Epithelial cell of prostate (primary cell): ENCODE measurements at regions not wholly inside any gene's neighbourhood (a gene's known extent, or its start where the extent isn't known, plus 50 kb on each side); places are given as distances from the start of the nearest gene placed in this dataset.
"Not testable (repeated sequence)": the region's sequence is repeated elsewhere in the genome, so short reads cannot be mapped to it uniquely, and the experiment has no call there.

Source experiments
- DNase-seq: peaks from one replicate; pipeline ENCODE4 v3.0.0-alpha.2; 2011; ENCODE audit warnings: low read depth, low spot score
- H3K27ac ChIP-seq: fragments of 450-650 bp; 2 replicates; pipeline ENCODE4 v1.5.1; 2017; ENCODE audit warnings: mild to moderate bottlenecking

GRCh38 chr5:98540056-98540455 is 233.4 kb upstream of the RGMB start:
- no peak for DNase-seq
- no peak overlapping the region for H3K27ac ChIP-seq

GRCh38 chr5:98541641-98542040 is 231.8 kb upstream of the RGMB start:
- no peak for DNase-seq
- H3K27ac ChIP-seq = no peak overlapping the region

- no peak for DNase-seq
- no peak overlapping the region for H3K27ac ChIP-seq
Observed at GRCh38 chr5:98543490-98543889, 230.0 kb upstream of the RGMB start.

- not testable (repeated sequence) for DNase-seq, H3K27ac ChIP-seq
Observed at GRCh38 chr5:98546924-98547323, 226.5 kb upstream of the RGMB start.

- H3K27ac ChIP-seq = no peak overlapping the region
- no peak for DNase-seq
Observed at GRCh38 chr5:98556712-98557111, 216.8 kb upstream of the RGMB start.

- H3K27ac ChIP-seq = no peak overlapping the region
- no peak for DNase-seq
Observed at GRCh38 chr5:98557916-98558315, 215.5 kb upstream of the RGMB start.

- H3K27ac ChIP-seq = no peak overlapping the region
- no peak for DNase-seq
Observed at GRCh38 chr5:98563885-98564653, 209.4 kb upstream of the RGMB start.

- no peak for DNase-seq
- H3K27ac ChIP-seq = no peak overlapping the region
Observed at GRCh38 chr5:98564836-98565235, 208.6 kb upstream of the RGMB start.

GRCh38 chr5:98568336-98568735 is 205.1 kb upstream of the RGMB start:
- H3K27ac ChIP-seq = no peak overlapping the region
- DNase-seq = no peak

- no peak overlapping the region for H3K27ac ChIP-seq
- peak; percentile 24 for DNase-seq
Observed at GRCh38 chr5:98569288-98569687, 204.2 kb upstream of the RGMB start.

GRCh38 chr5:98570010-98570409 is 203.5 kb upstream of the RGMB start:
- no peak overlapping the region for H3K27ac ChIP-seq
- peak; percentile 3 for DNase-seq

- H3K27ac ChIP-seq = no peak overlapping the region
Observed at GRCh38 chr5:98570661-98571191, 202.7 kb upstream of the RGMB start.

GRCh38 chr5:98573834-98574320 is 199.6 kb upstream of the RGMB start:
- no peak overlapping the region for H3K27ac ChIP-seq

More at GRCh38 chr5:98570661-98571191, 202.7 kb upstream of the RGMB start:
- no peak for DNase-seq

GRCh38 chr5:98576275-98576674 is 197.2 kb upstream of the RGMB start:
- H3K27ac ChIP-seq = no peak overlapping the region
- no peak for DNase-seq

More at GRCh38 chr5:98573834-98574320, 199.6 kb upstream of the RGMB start:
- DNase-seq = no peak

GRCh38 chr5:98578438-98578837 is 195.0 kb upstream of the RGMB start:
- no peak for DNase-seq
- no peak overlapping the region for H3K27ac ChIP-seq

GRCh38 chr5:98581112-98581997 is 192.1 kb upstream of the RGMB start:
- no peak overlapping the region for H3K27ac ChIP-seq
- no peak for DNase-seq

- H3K27ac ChIP-seq = no peak overlapping the region
- DNase-seq = no peak
Observed at GRCh38 chr5:98583586-98583985, 189.9 kb upstream of the RGMB start.

- H3K27ac ChIP-seq = no peak overlapping the region
- DNase-seq = no peak
Observed at GRCh38 chr5:98585661-98586310, 187.7 kb upstream of the RGMB start.

- H3K27ac ChIP-seq = no peak overlapping the region
- DNase-seq = no peak
Observed at GRCh38 chr5:98586581-98586980, 186.9 kb upstream of the RGMB start.

- DNase-seq = no peak
- no peak overlapping the region for H3K27ac ChIP-seq
Observed at GRCh38 chr5:98587166-98587565, 186.3 kb upstream of the RGMB start.
